ENCODE measurements at regions not wholly inside any gene's neighbourhood (a gene's known extent, or its start where the extent isn't known, plus 50 kb on each side); places are given as distances from the start of the nearest gene placed in this dataset.

GRCh38 chr6:41442800-41443501 is 103.2 kb upstream of the FOXP4 start:
- DNase-seq (peak; percentile 27), ATAC-seq (ENCODE audit: low read depth) (peak; percentile 79)
- Histone ChIP-seq H2AK9ac (replicated peaks; ENCODE audit: low read depth, low read length, poor library complexity) (peak overlapping the region; percentile 24), H3K4me3 (ENCODE audit: insufficient read depth, low read depth, low read length) (no peak overlapping the region), H2BK20ac (ENCODE audit: low read depth, low read length) (no peak overlapping the region), H4K91ac (ENCODE audit: insufficient read depth, low read depth, low read length) (no peak overlapping the region), H3K14ac (replicated peaks; ENCODE audit: low read depth, low read length) (no peak overlapping the region), H3K23ac (ENCODE audit: low read depth, low read length) (no peak overlapping the region), H3K9me1 (ENCODE audit: insufficient read depth, low read length) (no peaks in the 10 kb centered on the region; the same call in 1 of the 2 replicates), H4K8ac (ENCODE audit: low read depth in 2 of 2, low read length in 2 of 2) (no peak overlapping the region), H3K9me3 (ENCODE audit: control insufficient read depth, insufficient read depth, low read length) (peaks cover 5% of the 10 kb centered on the region; the same call in 1 of the 2 replicates), H2AFZ (replicated peaks; ENCODE audit: low read length, poor library complexity) (peak overlapping the region; percentile 56), H4K5ac (ENCODE audit: low read depth, low read length) (no peak overlapping the region), H2BK5ac (ENCODE audit: low read depth, low read length, poor library complexity, severe bottlenecking) (no peak overlapping the region), H3K79me1 (ENCODE audit: low read depth in 1 of 2, low read length in 2 of 2) (no peaks in the 10 kb centered on the region), H3K18ac (ENCODE audit: low read depth, low read length) (no peak overlapping the region), H2AK5ac (ENCODE audit: low read depth, low read length) (no peak overlapping the region), H3K4me1 (ENCODE audit: control insufficient read depth, insufficient read depth, low read length) (no peaks in the 10 kb centered on the region; the same call in 1 of the 2 replicates), H4K20me1 (ENCODE audit: insufficient read depth, low read length) (no peaks in the 10 kb centered on the region; the same call in 1 of the 2 replicates), H2BK120ac (ENCODE audit: low read depth, low read length) (no peak overlapping the region), H3K9ac (ENCODE audit: low read depth, low read length) (no peak overlapping the region), H3K36me3 (ENCODE audit: control insufficient read depth, insufficient read depth, low read length) (no peaks in the 10 kb centered on the region), H3K27ac (ENCODE audit: insufficient read depth, low read length) (no peak overlapping the region), H3K56ac (ENCODE audit: extremely low read depth, insufficient read depth, low read length) (no peak overlapping the region), H3K4ac (ENCODE audit: low read depth, low read length) (no peak overlapping the region), H3K27me3 (ENCODE audit: control insufficient read depth, insufficient read depth, low read length) (peaks cover 80% of the 10 kb centered on the region), H3K4me2 (ENCODE audit: low read depth, low read length) (no peak overlapping the region; the same call in 1 of the 2 replicates), H2BK15ac (ENCODE audit: low read depth, low read length) (no peak overlapping the region)
- CTCF ChIA-PET: interaction anchor here (0.6 kb wide), 1 partner anchor 21 kb away, joined by 3 read pairs; no protein-coding TSS in a partner anchor
- dilution Hi-C loops (cut with HindIII; ENCODE audit: low sequenced_read_pairs, unreplicated experiment): no loop called here
- POLR2A ChIA-PET (ENCODE audit: unreplicated experiment): no interaction called here
- in situ Hi-C loops (cut with MboI; ENCODE audit: low sequenced_read_pairs): no loop called here
- BruUV-seq (replicated peaks): no TSS peak
- WGBS, 2 experiments (ENCODE audit: extremely low coverage in 2 of 2, insufficient read length in 1 of 2): no CpG with 5 or more reads among the region's 42 CpGs
- intact Hi-C loops (cut with micrococcal nuclease): no loop called here
- TF ChIP-seq ELK1 (IDR thresholded peaks at IDR 0.05; ENCODE audit: borderline replicate concordance, low read depth, low read length): no peak
- TF ChIP-seq CTCF (conservative IDR thresholded peaks at IDR 0.05; ENCODE audit: low read depth, low read length): peak; percentile 24; the same call in 1 of the 2 replicates

Data from IMR-90 (cell line).